ENCODE measurements at regions not wholly inside any gene's neighbourhood (a gene's known extent, or its start where the extent isn't known, plus 50 kb on each side); places are given as distances from the start of the nearest gene placed in this dataset.

GRCh38 chr2:216808805-216809425, 50.9 kb downstream of the TNP1 start:
- H3K9me3 ChIP-seq (ENCODE audit: insufficient read depth, low read length): no peaks in the 10 kb centered on the region
- H3K4me3 ChIP-seq (ENCODE audit: insufficient read depth, low read length, poor library complexity, severe bottlenecking): no peak overlapping the region
- no peak overlapping the region for H3K4me2 ChIP-seq (ENCODE audit: low read depth, low read length, poor library complexity, severe bottlenecking)
- no peaks in the 10 kb centered on the region for H3K36me3 ChIP-seq (ENCODE audit: low read length)
- no peaks in the 10 kb centered on the region for H4K20me1 ChIP-seq (ENCODE audit: low read depth, low read length)
- no peaks in the 10 kb centered on the region for H3K27me3 ChIP-seq (ENCODE audit: low read length)
- H3K9ac ChIP-seq (ENCODE audit: low read length): no peak overlapping the region
- H3F3A ChIP-seq (ENCODE audit: insufficient read depth): no peaks in the 10 kb centered on the region
- no peaks in the 10 kb centered on the region for H3K79me2 ChIP-seq (ENCODE audit: insufficient read depth, low read length)
- TF ChIP-seq CTCF (IDR thresholded peaks at IDR 0.05; ENCODE audit: insufficient read depth, low read length, poor library complexity, severe bottlenecking) (no peak), EZH2phosphoT487 (conservative IDR thresholded peaks at IDR 0.05; ENCODE audit: low read length) (no peak)
- H2AFZ ChIP-seq (ENCODE audit: low read depth, low read length, severe bottlenecking): no peak overlapping the region
- H3K27ac ChIP-seq (ENCODE audit: low read depth, low read length): no peak overlapping the region
- no peaks in the 10 kb centered on the region for H3K9me2 ChIP-seq (replicated peaks; ENCODE audit: insufficient read depth, low read length)

- H3K9me2 ChIP-seq (replicated peaks; ENCODE audit: insufficient read depth, low read length): no peaks in the 10 kb centered on the region
- H2AFZ ChIP-seq (ENCODE audit: low read depth, low read length, severe bottlenecking): no peak overlapping the region
- H3K27me3 ChIP-seq (ENCODE audit: low read length): no peaks in the 10 kb centered on the region
- no peak overlapping the region for H3K9ac ChIP-seq (ENCODE audit: low read length)
- no peaks in the 10 kb centered on the region for H3F3A ChIP-seq (ENCODE audit: insufficient read depth)
- TF ChIP-seq EZH2phosphoT487 (conservative IDR thresholded peaks at IDR 0.05; ENCODE audit: low read length): no peak
- no peak for TF ChIP-seq CTCF (IDR thresholded peaks at IDR 0.05; ENCODE audit: insufficient read depth, low read length, poor library complexity, severe bottlenecking)
- no peaks in the 10 kb centered on the region for H3K79me2 ChIP-seq (ENCODE audit: insufficient read depth, low read length)
- no peaks in the 10 kb centered on the region for H3K9me3 ChIP-seq (ENCODE audit: insufficient read depth, low read length)
- no peak overlapping the region for H3K4me3 ChIP-seq (ENCODE audit: insufficient read depth, low read length, poor library complexity, severe bottlenecking)
- H4K20me1 ChIP-seq (ENCODE audit: low read depth, low read length): no peaks in the 10 kb centered on the region
- H3K4me2 ChIP-seq (ENCODE audit: low read depth, low read length, poor library complexity, severe bottlenecking): no peak overlapping the region
- H3K27ac ChIP-seq (ENCODE audit: low read depth, low read length): no peak overlapping the region
- no peaks in the 10 kb centered on the region for H3K36me3 ChIP-seq (ENCODE audit: low read length)
Measured at GRCh38 chr2:216807857-216808272, 52.0 kb downstream of the TNP1 start.

GRCh38 chr2:216804357-216805350, 55.2 kb downstream of the TNP1 start:
- Histone ChIP-seq H4K20me1 (ENCODE audit: low read depth, low read length) (no peaks in the 10 kb centered on the region), H3F3A (ENCODE audit: insufficient read depth) (no peaks in the 10 kb centered on the region), H3K79me2 (ENCODE audit: insufficient read depth, low read length) (no peaks in the 10 kb centered on the region), H3K9me2 (replicated peaks; ENCODE audit: insufficient read depth, low read length) (no peaks in the 10 kb centered on the region), H3K27me3 (ENCODE audit: low read length) (no peaks in the 10 kb centered on the region), H3K36me3 (ENCODE audit: low read length) (no peaks in the 10 kb centered on the region), H2AFZ (ENCODE audit: low read depth, low read length, severe bottlenecking) (no peak overlapping the region), H3K27ac (ENCODE audit: low read depth, low read length) (no peak overlapping the region), H3K9me3 (ENCODE audit: insufficient read depth, low read length) (no peaks in the 10 kb centered on the region), H3K4me3 (ENCODE audit: insufficient read depth, low read length, poor library complexity, severe bottlenecking) (no peak overlapping the region), H3K4me2 (ENCODE audit: low read depth, low read length, poor library complexity, severe bottlenecking) (no peak overlapping the region), H3K9ac (ENCODE audit: low read length) (no peak overlapping the region)
- TF ChIP-seq CTCF (IDR thresholded peaks at IDR 0.05; ENCODE audit: insufficient read depth, low read length, poor library complexity, severe bottlenecking) (no peak), EZH2phosphoT487 (conservative IDR thresholded peaks at IDR 0.05; ENCODE audit: low read length) (no peak)

All from SU-DHL-6 (cell line).